IPS-NIHi7 (cell line): ENCODE measurements at regions not wholly inside any gene's neighbourhood (a gene's known extent, or its start where the extent isn't known, plus 50 kb on each side); places are given as distances from the start of the nearest gene placed in this dataset.

Experiments used
- DNase-seq: peaks from one replicate; pipeline ENCODE4 v3.0.0; 2012; ENCODE audit warnings: mixed read lengths; ENCODE audit errors: extremely low spot score

DNA sequence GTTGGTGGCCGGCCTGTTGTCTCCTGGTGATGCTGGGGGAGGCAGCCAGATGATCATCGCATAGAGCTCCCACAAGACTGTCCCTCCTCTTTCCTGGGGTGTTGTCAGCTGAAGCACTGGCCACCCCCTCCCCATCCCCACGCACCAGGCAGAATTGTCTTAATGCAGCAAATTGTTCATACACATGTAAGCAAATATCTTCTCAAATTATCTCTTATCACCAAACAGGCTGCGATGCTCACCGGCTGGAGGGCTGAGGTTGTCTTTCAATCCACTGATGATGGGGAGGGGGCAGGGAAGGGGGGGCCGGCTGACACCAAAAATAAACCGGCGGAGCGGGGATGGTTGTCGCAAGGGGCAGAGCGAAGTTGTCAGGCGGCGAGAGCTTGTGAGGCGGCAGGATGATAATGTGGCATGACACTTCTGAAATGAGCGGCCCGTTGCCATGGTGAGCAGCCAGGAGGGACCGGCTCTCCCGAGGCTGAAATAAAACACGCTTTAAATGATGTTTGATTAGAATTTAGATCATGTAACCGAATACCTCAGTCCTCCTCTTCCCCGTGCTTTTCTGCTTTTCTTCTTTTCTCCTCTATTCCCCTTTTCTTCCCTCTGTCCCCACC lies 59.8 kb downstream of the MRM1 start:
- no peak for DNase-seq

DNA sequence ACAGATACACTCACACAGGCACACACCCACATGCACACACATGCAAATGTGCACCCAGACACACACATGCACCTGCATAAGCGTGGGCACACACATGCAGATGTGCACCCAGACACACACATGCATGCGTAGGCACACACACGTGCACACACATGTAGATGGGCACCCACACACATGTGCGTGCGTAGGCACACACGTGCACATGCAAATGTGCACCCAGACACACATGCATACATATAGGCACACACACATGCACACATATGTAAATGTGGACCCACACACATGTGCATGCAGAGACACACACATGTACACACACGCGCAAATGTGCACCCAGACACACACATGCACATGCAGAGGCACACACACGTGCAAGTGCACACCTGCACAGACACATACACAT lies 60.3 kb downstream of the MRM1 start:
- no peak for DNase-seq

DNA sequence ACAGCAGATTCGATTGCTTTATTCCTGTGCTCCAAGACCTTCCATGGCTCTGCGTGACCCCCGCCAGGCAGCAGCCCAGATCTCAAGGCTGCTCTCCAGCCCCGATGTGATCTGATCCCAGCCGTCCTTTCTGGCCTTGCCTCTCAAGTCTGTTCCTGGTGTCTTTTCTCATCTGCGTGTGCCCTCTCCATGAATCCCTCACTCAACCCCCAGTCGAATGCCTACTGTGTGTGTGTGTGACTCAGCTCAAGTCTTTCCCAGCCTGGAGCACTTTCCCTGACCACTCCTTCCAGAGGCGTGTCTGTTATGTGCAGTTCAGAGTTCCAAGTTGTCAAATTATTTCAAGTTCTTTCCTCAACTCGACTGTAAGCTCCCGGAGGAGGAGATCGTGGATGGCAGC lies 64.0 kb downstream of the MRM1 start:
- no peak for DNase-seq

DNA sequence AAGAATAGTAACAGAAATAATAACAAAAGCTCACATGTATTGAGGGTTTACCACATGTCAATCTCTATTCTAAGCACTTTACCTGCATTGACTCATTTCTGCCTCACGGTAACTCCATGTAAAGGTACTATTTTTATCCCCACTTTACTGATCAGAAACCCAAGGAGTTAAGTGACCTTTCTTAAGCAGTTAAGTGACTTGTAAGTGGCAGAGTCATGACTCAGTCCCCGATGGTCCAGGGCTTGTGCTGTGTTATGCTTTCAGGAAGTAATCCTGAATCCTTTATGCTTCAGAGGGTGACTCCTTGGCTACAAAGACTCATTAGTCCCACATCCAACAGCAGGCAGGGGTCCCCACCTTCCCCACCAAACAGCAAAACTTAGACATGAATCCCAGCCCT lies 66.5 kb downstream of the MRM1 start:
- DNase-seq: no peak

DNA sequence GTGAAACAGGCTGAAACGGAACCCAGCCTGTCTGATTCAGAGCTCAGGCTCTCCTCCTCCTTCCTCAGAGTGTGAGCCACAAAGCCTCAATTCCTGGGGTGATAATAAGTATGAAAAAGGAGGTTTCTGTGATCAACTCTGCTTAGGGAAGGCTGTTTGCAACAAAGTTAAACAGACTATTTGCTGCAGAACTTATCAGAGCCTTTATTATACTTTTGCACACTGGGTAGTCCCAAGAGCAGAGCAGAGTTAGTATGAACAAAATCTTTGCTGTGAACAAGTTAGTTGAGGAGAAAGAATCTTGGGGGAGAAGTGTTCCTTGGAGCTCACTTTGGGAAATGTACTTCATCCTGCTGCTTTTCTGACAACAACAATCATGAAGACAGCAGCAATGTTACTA lies 67.4 kb downstream of the MRM1 start:
- DNase-seq: no peak

DNA sequence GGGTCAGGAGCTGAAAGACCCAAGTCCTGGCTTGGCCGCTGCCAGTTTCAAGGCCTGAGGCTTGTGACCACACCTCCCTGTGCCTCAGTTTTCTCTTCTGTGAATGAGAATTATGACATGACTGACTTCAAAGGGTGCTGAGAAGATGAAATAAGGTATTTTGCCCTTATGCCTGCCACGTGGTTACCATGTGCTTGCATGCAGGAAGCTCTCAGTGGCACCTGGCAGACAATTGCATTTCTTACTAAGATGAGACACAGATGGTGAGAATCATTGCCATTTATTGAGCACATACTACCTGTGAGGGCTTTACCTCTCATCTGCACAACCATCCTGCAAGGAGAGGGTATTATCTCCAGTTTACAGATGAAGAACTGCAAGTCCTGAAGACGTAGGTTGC lies 69.8 kb downstream of the MRM1 start:
- DNase-seq: no peak

DNA sequence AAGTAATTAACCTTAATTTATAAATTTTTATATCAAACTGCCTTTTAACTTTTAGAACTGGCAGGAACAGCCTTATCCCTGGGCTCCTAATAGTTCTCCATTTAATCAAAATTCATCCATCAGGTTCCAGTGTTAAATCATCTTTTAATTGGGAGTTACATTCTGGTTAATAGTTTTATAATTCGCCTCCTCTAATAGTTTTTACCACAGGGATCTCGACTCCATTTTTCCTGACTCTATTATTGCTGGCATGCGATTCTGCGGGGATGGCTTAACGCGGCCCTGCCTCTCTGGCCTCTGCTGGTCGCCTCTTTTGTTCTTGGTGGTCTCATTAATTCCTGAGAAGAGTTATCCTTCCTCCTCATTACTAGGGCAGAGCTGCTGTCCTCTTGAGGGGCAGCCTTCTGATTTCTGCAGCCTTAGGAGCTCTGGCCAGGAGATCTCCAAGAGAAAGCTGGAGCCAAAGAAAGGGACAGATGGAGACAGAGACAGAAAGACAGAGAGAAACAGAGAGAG lies 71.1 kb downstream of the MRM1 start:
- no peak for DNase-seq

DNA sequence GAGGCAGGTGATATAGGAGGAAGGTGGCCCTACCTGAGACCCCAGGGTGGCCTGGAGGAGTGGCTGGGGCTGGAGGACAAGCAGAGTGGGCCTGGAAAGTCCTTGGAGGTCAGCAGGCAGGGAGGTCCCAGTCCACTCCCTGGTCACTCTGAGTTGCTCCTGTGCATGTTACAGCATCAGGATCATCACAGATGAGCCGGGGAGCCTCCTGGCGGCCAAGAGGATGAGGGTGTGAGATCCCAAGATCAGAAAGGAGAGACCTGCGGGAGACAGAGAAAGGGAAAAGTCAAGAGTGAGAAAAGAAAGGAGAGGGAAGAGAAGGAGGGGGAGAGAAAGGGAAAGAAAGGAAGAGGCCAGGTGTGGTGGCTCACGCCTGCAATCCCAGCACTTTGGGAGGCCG lies 71.7 kb downstream of the MRM1 start:
- DNase-seq: no peak

DNA sequence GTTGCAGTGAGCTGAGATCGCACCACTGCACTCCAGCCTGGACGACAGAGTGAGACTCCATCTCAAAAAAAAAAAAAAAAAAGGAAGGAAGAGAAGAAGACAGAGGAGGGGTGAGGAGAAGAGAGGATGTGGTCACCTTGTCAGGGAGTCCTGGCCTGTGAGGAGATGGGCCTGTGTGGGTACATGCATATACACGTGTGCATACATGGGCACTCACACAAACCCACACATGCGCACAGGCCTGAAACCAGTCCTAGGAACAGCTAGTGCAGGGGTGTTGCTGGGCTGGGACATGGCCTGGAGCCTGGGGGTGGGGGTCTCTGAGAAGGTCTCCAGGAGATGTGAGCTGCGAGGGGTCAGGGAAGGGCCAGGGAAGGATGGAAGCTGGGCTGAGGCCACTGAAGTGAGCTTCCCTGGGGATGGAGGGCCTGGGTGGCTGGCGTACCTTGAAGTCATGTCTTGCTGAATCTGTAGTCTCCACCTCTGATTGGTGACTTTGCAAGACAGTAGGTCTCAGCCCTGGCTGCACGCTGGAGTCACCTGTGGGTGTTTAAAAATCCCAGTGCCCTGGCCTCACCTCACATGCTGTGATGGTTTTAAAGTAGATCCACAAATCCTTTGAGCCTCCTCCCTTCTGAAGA lies 72.4 kb downstream of the MRM1 start:
- no peak for DNase-seq

DNA sequence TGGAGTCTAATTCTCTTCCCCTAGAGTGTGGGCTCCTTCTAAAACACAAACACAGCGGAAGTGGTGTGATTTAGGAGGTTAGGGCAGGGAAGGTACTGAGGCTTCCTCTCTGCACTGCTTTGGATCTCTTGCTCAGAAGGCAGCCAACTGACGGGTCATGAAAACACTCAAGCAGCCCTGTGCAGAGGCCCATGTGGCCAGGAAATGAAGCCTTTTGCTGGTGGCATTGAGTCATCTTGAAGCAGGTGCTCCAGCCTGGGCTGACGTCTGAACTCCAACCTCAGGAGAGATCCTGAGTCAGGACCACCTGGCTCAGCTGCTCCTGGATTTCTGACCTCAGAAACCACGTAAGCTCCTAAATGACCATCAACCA lies 72.9 kb downstream of the MRM1 start:
- no peak for DNase-seq

DNA sequence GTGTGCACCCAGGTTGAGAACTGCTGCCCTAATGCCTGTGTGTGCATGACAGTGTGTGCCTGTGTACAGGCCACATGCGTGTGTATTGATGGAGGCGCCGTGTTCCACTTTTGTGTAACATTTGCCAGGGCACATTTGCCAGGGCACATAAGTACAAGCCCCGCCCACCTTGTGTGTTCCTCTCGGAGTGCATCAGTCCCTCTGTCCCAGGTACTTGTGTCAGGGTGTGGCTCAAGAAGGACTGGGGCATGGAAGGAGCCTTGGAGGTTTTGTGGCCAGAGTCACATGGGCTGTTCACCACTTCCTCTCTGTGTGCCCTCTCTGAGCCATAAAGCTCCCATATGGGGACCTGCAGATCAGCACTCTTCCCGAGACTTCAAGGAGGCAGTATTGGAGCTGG lies 73.9 kb downstream of the MRM1 start:
- no peak for DNase-seq

DNA sequence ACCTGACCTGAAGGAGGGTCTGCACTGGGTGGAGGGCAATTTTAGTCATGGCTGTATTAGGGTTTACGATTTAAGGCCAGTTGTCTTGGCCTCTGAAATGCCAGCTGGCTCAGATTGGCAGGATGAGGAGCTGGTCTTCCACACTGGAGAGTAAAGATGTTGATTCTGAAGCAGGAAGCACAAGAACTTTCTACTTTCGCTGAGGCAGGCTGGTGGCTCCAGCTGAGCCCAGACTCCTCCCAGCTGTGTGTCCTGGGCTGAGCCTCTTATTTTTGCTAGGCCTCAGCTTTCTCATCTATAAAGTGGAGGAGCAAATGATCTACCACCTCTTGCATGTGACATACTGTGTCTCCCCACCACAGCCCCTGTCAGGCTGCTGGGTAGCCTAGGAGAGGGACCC lies 74.4 kb downstream of the MRM1 start:
- DNase-seq: no peak

DNA sequence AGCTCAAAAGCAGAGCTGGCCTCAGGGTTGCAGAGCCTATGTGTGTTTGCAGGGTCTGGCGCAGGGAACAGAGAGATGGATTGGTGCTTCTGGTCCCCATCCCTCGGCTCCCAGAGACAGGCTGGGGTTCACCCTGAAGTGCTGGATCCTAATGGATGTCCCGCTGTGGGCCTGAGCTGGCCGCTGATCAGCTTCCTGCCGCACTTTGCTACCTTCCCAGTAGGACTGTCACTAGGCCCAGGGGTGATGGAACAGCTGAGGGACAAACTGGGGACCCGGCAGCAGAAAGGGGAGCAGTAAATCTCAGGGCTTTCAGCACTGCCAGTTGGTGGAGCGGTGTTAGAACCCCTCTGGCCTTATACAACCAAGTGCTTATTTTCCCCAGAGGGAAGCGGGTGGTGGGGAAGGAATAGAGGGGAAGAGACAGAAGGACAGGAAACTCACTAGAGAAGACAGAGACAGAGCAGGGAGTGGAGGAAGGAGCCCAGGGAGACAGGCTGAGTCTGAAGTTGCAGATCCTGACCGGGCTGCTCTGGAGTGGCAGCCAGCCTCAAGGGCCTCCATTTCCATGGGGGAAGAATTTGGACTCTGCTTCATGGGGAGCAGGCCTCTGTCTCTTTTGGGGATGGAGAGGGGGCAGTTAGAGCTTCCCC lies 78.6 kb downstream of the MRM1 start:
- no peak for DNase-seq

DNA sequence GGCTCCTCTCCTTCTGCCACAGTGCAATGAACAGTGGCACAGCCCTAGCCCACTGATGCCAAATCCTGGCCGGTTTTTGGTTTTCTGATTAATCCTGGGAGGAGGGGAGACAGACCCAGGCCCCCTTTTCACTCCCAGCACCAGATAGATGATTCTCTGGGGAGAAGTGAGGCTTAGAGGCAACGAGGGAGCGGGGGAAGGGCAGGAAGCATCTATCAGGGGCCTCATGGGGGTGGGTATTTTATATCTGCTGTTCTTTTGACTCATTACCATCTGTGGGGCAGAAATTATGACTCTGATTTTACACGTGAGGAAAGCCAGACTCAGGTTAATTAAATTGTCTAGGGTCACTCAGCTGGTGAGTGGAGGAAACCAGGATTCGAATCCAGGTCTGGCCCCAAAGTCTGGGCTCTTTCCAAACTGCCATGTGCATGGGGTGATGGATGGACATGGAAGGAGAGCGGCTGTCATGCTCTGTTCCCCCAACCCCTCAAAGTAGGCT lies 79.4 kb downstream of the MRM1 start:
- no peak for DNase-seq

DNA sequence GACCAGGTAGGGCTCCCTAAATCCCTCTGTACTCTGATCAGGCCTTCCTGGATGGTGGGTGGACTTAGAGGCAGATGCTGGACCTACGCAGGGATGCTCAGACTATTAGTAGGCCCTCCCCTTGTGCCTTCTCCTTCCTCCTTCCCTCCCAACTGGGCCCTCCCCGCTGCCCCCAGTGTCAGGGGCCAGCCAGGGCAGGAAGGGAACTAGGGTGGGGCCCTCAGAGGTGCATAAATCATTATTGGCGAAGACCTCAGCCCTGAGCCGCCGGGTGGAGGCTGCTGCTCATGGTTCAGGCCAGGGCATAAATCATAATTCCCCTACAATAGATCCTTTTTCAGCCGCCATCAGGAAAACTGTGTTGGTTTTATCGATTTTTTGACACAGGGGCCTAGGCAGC lies 81.4 kb downstream of the MRM1 start:
- no peak for DNase-seq

DNA sequence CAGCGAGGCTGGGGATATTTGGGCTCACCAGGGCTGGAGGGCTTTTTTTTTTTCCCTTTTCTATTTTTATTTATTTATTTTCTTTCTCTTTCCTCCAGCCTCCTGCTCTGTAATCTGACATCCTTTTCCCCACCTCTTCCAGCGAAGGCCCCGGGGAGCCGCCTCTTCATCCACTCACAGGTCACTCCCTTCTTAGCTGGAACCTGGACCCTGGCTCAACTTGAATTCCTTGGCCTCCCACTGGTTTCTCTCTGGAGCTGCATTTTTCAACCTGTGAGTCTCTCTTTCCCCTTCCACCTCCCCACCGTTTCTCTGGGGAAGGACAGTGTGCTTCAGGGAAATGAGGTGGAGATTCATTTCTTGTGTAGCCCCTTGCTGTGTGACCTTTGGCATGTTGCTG lies 82.0 kb downstream of the MRM1 start:
- DNase-seq: peak; percentile 51

DNA sequence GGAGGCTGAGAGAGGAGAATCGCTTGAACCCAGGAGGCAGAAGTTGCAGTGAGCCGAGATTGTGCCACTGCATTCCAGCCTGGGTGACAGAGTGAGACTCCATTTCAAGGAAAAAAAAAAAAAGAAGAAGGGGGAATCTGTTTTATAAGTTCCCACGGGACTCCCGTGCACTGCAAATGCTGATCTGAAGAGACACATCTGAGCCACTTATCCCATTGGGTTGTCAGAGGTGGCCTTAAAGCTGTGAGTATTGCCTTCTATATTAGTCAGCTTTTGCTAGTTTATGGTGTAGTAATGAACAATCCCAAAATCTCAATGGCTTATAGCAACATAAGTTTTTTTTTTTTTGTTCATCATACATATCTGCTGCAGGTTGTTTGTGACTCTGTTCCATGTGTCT lies 82.8 kb downstream of the MRM1 start:
- DNase-seq: no peak

DNA sequence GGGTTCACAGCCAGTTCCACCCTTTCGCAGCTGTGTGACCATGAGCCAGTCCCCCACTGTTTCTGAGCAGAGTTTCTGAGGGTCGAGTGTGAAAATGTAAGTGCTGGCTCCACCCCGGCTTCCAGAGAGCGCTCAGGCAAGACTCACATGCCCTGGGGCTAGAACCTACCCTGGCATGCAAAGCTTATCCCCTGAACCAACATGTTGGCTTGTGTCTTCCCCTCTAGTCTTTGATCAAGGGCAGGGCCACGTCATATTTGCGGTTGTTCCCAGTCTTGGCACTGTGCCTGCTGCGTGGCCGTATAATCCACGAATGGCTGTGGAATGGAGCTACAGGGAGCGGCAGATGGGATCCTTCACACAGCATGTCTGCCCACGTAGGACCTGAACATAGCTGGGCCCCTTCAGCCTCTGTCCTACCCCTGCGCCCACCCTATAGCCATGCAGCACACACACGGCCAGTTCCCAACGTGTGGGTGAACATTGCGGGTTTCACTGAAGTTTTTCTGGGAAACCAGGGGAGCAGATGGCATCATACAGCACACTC lies 84.8 kb downstream of the MRM1 start:
- DNase-seq: no peak

DNA sequence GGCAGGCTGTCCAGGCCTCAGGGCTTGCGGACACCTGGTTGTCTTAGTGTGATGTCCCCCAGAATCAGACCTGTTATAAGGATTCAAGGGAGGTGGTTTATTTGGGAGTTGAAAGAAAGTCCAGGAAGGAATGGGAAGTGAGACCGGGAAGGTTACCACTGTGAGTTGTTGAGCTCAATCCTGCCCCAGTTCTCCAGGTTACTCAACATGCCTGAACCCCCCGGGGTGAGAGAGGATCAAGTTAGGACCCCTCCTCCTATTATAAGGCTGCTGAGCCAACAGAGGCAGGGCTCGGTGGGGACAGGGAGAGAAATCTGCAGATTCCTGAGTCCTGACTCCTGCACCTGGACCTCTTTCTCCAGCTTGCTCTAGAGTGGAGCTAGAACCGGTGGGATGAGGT lies 86.4 kb downstream of the MRM1 start:
- DNase-seq: peak; percentile 48

DNA sequence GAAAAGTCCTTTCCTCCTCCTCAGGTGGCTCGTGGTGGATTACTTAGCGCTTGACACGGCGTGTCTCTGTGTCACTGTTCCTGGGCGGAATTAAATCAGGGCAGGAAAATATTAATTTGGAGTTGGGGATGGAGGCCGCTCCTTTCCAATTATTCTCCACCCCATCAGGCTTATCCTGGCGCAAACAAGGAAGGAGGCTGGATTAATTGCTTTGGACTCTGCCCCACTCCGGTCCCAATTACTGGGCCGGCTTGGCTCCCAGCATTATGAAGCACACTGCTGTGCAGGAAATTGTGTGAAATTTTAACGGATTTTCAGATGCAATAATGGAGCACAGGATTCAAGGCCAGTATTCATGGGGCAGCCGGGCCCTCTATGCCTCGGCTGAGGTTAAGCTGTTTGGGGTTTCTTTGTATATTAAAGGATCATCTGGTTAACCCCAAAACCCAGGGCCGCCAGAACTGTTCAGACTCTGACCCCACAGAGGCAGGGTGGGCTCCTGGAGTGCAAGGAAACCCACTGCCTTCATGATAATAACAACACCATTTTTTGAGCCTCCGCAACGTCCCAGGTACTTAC lies 87.8 kb downstream of the MRM1 start:
- no peak for DNase-seq

DNA sequence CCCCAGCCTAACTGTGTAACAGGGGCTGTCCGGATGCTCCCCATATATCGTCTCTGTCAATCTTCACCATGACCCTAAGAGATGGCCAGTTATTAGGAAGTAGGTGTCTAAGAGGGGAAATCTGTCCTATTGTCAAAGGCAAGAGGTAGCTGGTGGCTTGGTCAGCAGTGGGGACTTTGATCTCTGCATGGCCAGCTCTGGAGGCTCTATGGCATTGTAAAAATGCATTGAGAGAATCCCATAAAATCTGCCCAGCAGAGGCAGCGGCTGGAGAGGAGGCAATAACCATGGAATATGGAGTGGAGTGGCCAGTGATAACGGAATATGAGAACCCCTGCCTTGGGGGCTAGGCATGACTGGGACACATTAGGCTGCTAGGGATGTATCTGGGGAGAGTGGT lies 88.8 kb downstream of the MRM1 start:
- no peak for DNase-seq

DNA sequence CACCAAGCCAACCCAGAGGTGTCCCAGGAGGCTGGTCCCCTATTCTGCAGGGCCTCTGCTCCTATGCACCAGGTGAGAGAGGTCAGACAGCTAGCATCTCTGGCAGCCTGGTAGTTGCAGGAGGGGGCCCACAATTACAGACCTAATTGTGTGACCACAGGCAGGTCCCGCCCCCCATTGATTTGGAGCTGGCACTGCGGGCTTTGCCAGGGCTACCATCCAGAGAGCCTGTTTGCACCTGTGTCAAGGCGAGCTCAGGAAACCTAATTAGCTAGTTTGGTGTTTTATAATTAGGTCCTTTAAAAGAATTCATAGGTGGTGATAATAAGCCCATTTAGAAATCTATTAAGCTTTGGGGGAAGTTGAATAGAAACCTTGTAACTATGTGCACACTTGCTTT lies 90.2 kb downstream of the MRM1 start:
- DNase-seq: no peak

DNA sequence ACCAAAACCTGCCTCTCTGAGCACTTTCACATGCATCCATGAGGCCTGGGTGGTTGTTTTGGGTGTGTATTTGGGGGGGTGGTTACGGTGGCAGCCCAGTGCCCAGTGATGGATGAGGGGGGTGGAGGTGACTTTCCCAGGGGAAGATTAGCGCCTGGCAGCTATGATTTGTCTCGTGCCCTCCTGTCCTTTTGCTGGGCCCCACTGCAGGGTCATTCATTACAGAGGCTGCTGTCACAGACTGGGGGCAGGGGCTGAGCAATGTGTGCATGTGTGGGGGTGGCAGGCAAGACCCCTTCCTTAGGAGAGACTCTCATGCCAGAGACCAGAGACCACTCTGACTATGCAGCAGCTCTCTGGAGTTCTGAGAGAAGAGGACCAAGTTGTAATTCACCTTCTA lies 93.7 kb downstream of the MRM1 start:
- DNase-seq: no peak
